AG10803 (cell line): ENCODE measurements at regions not wholly inside any gene's neighbourhood (a gene's known extent, or its start where the extent isn't known, plus 50 kb on each side); places are given as distances from the start of the nearest gene placed in this dataset.
A peak's percentile ranks its signal among the peaks of the same experiment; 100 is the strongest.

ENCODE experiments used
- DNase-seq: peaks from one replicate; pipeline ENCODE4 v3.0.0; 2010; ENCODE audit warnings: low read depth
- H3K4me3 ChIP-seq: 2 replicates; pipeline ENCODE4 v1.5.1; 2011; ENCODE audit warnings: mild to moderate bottlenecking, low read length, control low read depth
- CTCF ChIP-seq: conservative IDR thresholded peaks from 2 replicates; pipeline ENCODE4 v1.5.1; 2011; ENCODE audit warnings: mild to moderate bottlenecking, low read length, control low read depth, inconsistent platforms

GRCh38 chr5:155471027-155471426 lies 457.5 kb downstream of the KIF4B start:
- DNase-seq = no peak
- H3K4me3 ChIP-seq = no peak overlapping the region
- TF ChIP-seq CTCF = no peak

- H3K4me3 ChIP-seq = no peak overlapping the region
- no peak for DNase-seq
- no peak for TF ChIP-seq CTCF
Measured at GRCh38 chr5:155472780-155473179, 459.2 kb downstream of the KIF4B start.

GRCh38 chr5:155475318-155475717 lies 461.8 kb downstream of the KIF4B start:
- TF ChIP-seq CTCF = no peak
- no peak for DNase-seq
- H3K4me3 ChIP-seq = no peak overlapping the region

- DNase-seq = no peak
- H3K4me3 ChIP-seq = no peak overlapping the region
- no peak for TF ChIP-seq CTCF
Measured at GRCh38 chr5:155480731-155481131, 467.2 kb downstream of the KIF4B start.

GRCh38 chr5:155481182-155481581 lies 467.6 kb downstream of the KIF4B start:
- H3K4me3 ChIP-seq = no peak overlapping the region
- TF ChIP-seq CTCF = no peak
- DNase-seq = no peak

- no peak for DNase-seq
- no peak for TF ChIP-seq CTCF
- no peak overlapping the region for H3K4me3 ChIP-seq
Measured at GRCh38 chr5:155482428-155482827, 468.9 kb downstream of the KIF4B start.

- H3K4me3 ChIP-seq = no peak overlapping the region
- peak; percentile 52 for DNase-seq
- TF ChIP-seq CTCF = no peak
Measured at GRCh38 chr5:155485386-155485785, 471.8 kb downstream of the KIF4B start.
